GM23248 (cell line): ENCODE measurements at regions not wholly inside any gene's neighbourhood (a gene's known extent, or its start where the extent isn't known, plus 50 kb on each side); places are given as distances from the start of the nearest gene placed in this dataset.

Experiments used
- EZH2 ChIP-seq: fragments of 200-600 bp; sonication (generic); IDR thresholded peaks from 2 replicates; pipeline ENCODE4 v1.6.1; 2018; ENCODE audit warnings: antibody characterized with exemption, mild to moderate bottlenecking; ENCODE audit not compliant: insufficient read depth, poor library complexity, severe bottlenecking
- EZH2phosphoT487 ChIP-seq: fragments of 200-600 bp; sonication (generic); IDR thresholded peaks from 2 replicates; pipeline ENCODE4 v1.6.1; 2018; ENCODE audit warnings: antibody characterized with exemption, moderate library complexity, mild to moderate bottlenecking, low read depth; ENCODE audit not compliant: insufficient read depth

GRCh38 chr22:26893173-26894110 is 236.1 kb downstream of the MIAT start:
- TF ChIP-seq EZH2 (no peak), EZH2phosphoT487 (no peak)
